ENCODE measurements at regions not wholly inside any gene's neighbourhood (a gene's known extent, or its start where the extent isn't known, plus 50 kb on each side); places are given as distances from the start of the nearest gene placed in this dataset.

GRCh38 chr14:26966908-26967307, 369.1 kb upstream of the NOVA1 start:
- TF ChIP-seq CTCF (IDR thresholded peaks at IDR 0.05), result no peak
- no peak for TF ChIP-seq EZH2 (IDR thresholded peaks at IDR 0.05; ENCODE audit: borderline replicate concordance, insufficient read depth, low read depth, low read length, poor library complexity, severe bottlenecking)
